Liver (tissue), 8 donors: ENCODE measurements at regions not wholly inside any gene's neighbourhood (a gene's known extent, or its start where the extent isn't known, plus 50 kb on each side); places are given as distances from the start of the nearest gene placed in this dataset.

Source experiments
- DNase-seq: peaks from one replicate; pipeline ENCODE4 v3.0.0-alpha.2; 2017; ENCODE audit warnings: low spot score
- H3K27ac ChIP-seq, 2 donors: one replicate each; pipeline ENCODE4 v1.7.0; 2013; ENCODE audit warnings: inconsistent platforms in 2 of 2, low read length in 2 of 2, control low read depth in 1 of 2, low read depth in 1 of 2, mild to moderate bottlenecking in 1 of 2
- H3K27me3 ChIP-seq, 4 donors: one replicate each; pipeline versions ENCODE4 v1.6.1 to v1.7.0; 2013; ENCODE audit warnings: low read length in 3 of 4, inconsistent platforms in 1 of 4, mild to moderate bottlenecking in 1 of 4, moderate library complexity in 1 of 4; ENCODE audit not compliant: control insufficient read depth in 4 of 4, insufficient read depth in 4 of 4
- H3K36me3 ChIP-seq, 4 donors: one replicate each; pipeline versions ENCODE4 v1.6.1 to v1.7.0; 2013; ENCODE audit warnings: low read length in 3 of 4, mild to moderate bottlenecking in 3 of 4, low read depth in 1 of 4, moderate library complexity in 1 of 4; ENCODE audit not compliant: control insufficient read depth in 4 of 4, insufficient read depth in 3 of 4
- H3K4me1 ChIP-seq, 4 donors: one replicate each; pipeline versions ENCODE4 v1.6.1 to v1.7.0; 2013; ENCODE audit warnings: low read length in 3 of 4, mild to moderate bottlenecking in 3 of 4, moderate library complexity in 1 of 4; ENCODE audit not compliant: control insufficient read depth in 4 of 4, insufficient read depth in 4 of 4
- H3K4me3 ChIP-seq, 3 donors: one replicate each; pipeline versions ENCODE4 v1.6.1 to v1.7.0; 2013; ENCODE audit warnings: low read length in 3 of 3, control low read depth in 1 of 3, low read depth in 1 of 3, mild to moderate bottlenecking in 1 of 3
- H3K9ac ChIP-seq, 2 donors: one replicate each; pipeline ENCODE4 v1.7.0; 2013; ENCODE audit warnings: low read length in 2 of 2, mild to moderate bottlenecking in 2 of 2, moderate library complexity in 2 of 2, control low read depth in 1 of 2, low read depth in 1 of 2
- H3K9me3 ChIP-seq, 4 donors: one replicate each; pipeline versions ENCODE4 v1.6.1 to v1.7.0; 2013; ENCODE audit warnings: low read length in 3 of 4; ENCODE audit not compliant: control insufficient read depth in 4 of 4
- CTCF ChIP-seq: fragments of 150-350 bp; IDR thresholded peaks from 2 replicates; pipeline ENCODE4 v1.5.1; 2017; ENCODE audit warnings: improper control_type of control experiment, low read depth, low read length; ENCODE audit not compliant: missing input control
- EGR1 ChIP-seq, 2 donors: IDR thresholded peaks; 2 replicates each; pipeline ENCODE4 v1.6.1; 2016 to 2018; ENCODE audit warnings: antibody characterized with exemption in 2 of 2, low read depth in 2 of 2
- FOXA1 ChIP-seq: IDR thresholded peaks from 2 replicates; pipeline ENCODE4 v1.6.1; 2016; ENCODE audit warnings: antibody characterized with exemption
- FOXA2 ChIP-seq: IDR thresholded peaks from 2 replicates; pipeline ENCODE4 v1.6.1; 2016; ENCODE audit warnings: antibody characterized with exemption
- GABPA ChIP-seq, 2 donors: IDR thresholded peaks in 1 of 2; conservative IDR thresholded peaks in 1 of 2; 2 replicates each; pipeline ENCODE4 v1.6.1; 2016; ENCODE audit warnings: antibody characterized with exemption in 2 of 2, mild to moderate bottlenecking in 1 of 2, moderate library complexity in 1 of 2
- HNF4A ChIP-seq, 2 donors: conservative IDR thresholded peaks; 2 replicates each; pipeline ENCODE4 v1.6.1; 2016; ENCODE audit warnings: antibody characterized with exemption in 2 of 2, mild to moderate bottlenecking in 2 of 2
- HNF4G ChIP-seq: IDR thresholded peaks from 2 replicates; pipeline ENCODE4 v1.6.1; 2016; ENCODE audit warnings: antibody characterized with exemption
- JUND ChIP-seq, 2 donors: IDR thresholded peaks; 2 replicates each; pipeline ENCODE4 v1.6.1; 2016; ENCODE audit warnings: antibody characterized with exemption in 2 of 2
- NR2F2 ChIP-seq: IDR thresholded peaks from 2 replicates; pipeline ENCODE4 v1.6.1; 2016; ENCODE audit warnings: antibody characterized with exemption
- RAD21 ChIP-seq, 2 donors: IDR thresholded peaks; 2 replicates each; pipeline ENCODE4 v1.6.1; 2016; ENCODE audit warnings: antibody characterized with exemption in 2 of 2, mild to moderate bottlenecking in 2 of 2
- REST ChIP-seq: IDR thresholded peaks from 2 replicates; pipeline ENCODE4 v1.6.1; 2016; ENCODE audit warnings: antibody characterized with exemption, mild to moderate bottlenecking
- RXRA ChIP-seq, 2 donors: IDR thresholded peaks; 2 replicates each; pipeline ENCODE4 v1.6.1; 2017 to 2018; ENCODE audit warnings: antibody characterized with exemption in 2 of 2, mild to moderate bottlenecking in 1 of 2
- TAF1 ChIP-seq: conservative IDR thresholded peaks from 2 replicates; pipeline ENCODE4 v1.6.1; 2016; ENCODE audit warnings: antibody characterized with exemption, mild to moderate bottlenecking
- YY1 ChIP-seq: IDR thresholded peaks from 2 replicates; pipeline ENCODE4 v1.6.1; 2016; ENCODE audit warnings: antibody characterized with exemption, mild to moderate bottlenecking
- WGBS: extraction: QIAGEN DNeasy Blood & Tissue Kit; methylation state at CpG from one replicate; pipeline ENCODE4 v1.1.7; 2013; 5-methylcytosine and 5-hydroxymethylcytosine counted together
- donor health status: healthy.
- donor health status: healthy.
- donor health status: healthy.
- donor health status: healthy.
- donor health status: healthy.

- WGBS: 72% methylated on average over 1 of the region's 1 CpG
Measured at GRCh38 chr21:35402061-35402460, 353.0 kb upstream of the RUNX1 start.

GRCh38 chr21:35401476-35401875 lies 352.4 kb upstream of the RUNX1 start:
- Histone ChIP-seq H3K27ac (no peak overlapping the region), H3K4me1 (no peaks in the 10 kb centered on the region), H3K36me3 (no peaks in the 10 kb centered on the region), H3K9me3 (no peaks in the 10 kb centered on the region), H3K4me3 (no peak overlapping the region), H3K27me3 (no peaks in the 10 kb centered on the region), H3K9ac (no peak overlapping the region)
- 70% methylated on average over 4 of the region's 4 CpGs for WGBS
- DNase-seq: no peak
- no peak for TF ChIP-seq FOXA1
- no peak for TF ChIP-seq RXRA (IDR thresholded peaks at IDR 0.05)
- no peak for TF ChIP-seq JUND (IDR thresholded peaks at IDR 0.05)
- no peak for TF ChIP-seq TAF1
- no peak for TF ChIP-seq HNF4A (conservative IDR thresholded peaks at IDR 0.05)
- TF ChIP-seq NR2F2: no peak
- TF ChIP-seq HNF4G: no peak
- TF ChIP-seq EGR1 (IDR thresholded peaks at IDR 0.05; ENCODE audit: low read depth in 2 of 2): no peak
- no peak for TF ChIP-seq REST
- no peak for TF ChIP-seq YY1
- no peak for TF ChIP-seq FOXA2
- no peak for TF ChIP-seq CTCF
- no peak for TF ChIP-seq RAD21 (IDR thresholded peaks at IDR 0.05)

More at GRCh38 chr21:35402061-35402460, 353.0 kb upstream of the RUNX1 start:
- DNase-seq: no peak
- H3K36me3 ChIP-seq: no peaks in the 10 kb centered on the region
- H3K4me3 ChIP-seq: no peak overlapping the region
- peaks cover 0 to 2% (median 0%) of the 10 kb centered on the region in 4 donors for H3K27me3 ChIP-seq
- TF ChIP-seq TAF1 (no peak), RAD21 (IDR thresholded peaks at IDR 0.05) (no peak), RXRA (IDR thresholded peaks at IDR 0.05) (no peak), NR2F2 (no peak), REST (no peak), GABPA (IDR thresholded peaks at IDR 0.05 in 1 of 2, conservative IDR thresholded peaks at IDR 0.05 in 1 of 2) (no peak), CTCF (no peak)
- H3K9ac ChIP-seq: no peak overlapping the region
- no peak overlapping the region for H3K27ac ChIP-seq
- no peaks in the 10 kb centered on the region for H3K4me1 ChIP-seq
- no peaks in the 10 kb centered on the region for H3K9me3 ChIP-seq
